GM19395 (cell line): ENCODE measurements at regions not wholly inside any gene's neighbourhood (a gene's known extent, or its start where the extent isn't known, plus 50 kb on each side); places are given as distances from the start of the nearest gene placed in this dataset.

Experiments
- ATAC-seq: cut with Tn5 transposase; IDR thresholded peaks from one replicate; pipeline ENCODE4 v1.9.1; 2021; ENCODE audit warnings: mild to moderate bottlenecking, moderate library complexity; ENCODE audit not compliant: unreplicated experiment

- ATAC-seq: no peak
These were observed 116.6 kb upstream of the SOX5 start for GRCh38 chr12:24066097-24066496.

GRCh38 chr12:24062642-24063245 is 113.3 kb upstream of the SOX5 start:
- no peak for ATAC-seq

DNA sequence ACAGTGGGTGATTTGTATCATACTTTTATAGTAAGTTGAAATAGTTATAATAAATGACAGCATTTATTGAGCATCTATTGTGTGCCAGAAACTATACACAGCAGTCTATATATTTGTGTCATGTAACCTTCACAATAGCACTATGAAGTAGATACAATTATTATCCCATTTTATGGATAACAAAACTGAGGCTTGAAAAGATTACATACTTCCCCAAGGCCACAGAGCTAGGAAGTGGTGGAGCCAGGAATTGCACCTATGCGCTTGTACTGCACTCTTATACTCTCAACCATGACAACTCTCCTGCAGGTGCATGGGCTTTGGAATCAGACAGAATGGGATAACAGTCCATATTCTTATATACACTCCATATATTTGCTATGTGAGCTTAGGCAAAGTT is 110.6 kb upstream of the SOX5 start:
- ATAC-seq: no peak

- ATAC-seq: no peak
These were observed 108.5 kb upstream of the SOX5 start for GRCh38 chr12:24057920-24058476.

DNA sequence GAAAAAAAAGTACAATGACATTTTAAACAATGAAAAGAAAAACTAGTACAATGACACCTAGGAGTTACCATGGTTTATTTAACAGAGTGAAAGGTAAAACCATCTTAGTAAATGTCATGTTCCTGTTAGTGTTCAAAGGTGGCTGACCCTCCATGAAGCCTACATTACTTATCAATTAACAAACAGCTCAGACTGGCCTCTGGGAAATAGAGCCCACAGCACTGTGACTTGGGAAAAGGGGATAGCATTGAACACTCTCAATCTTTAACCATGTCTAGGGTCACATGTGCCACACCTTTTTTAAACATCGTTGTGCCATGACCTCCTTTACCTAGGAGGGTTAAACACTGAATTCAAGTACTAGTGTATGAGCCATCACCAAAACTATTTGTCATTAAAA is 106.3 kb upstream of the SOX5 start:
- no peak for ATAC-seq

- ATAC-seq: no peak
These were observed 104.9 kb upstream of the SOX5 start for GRCh38 chr12:24054416-24054815.

DNA sequence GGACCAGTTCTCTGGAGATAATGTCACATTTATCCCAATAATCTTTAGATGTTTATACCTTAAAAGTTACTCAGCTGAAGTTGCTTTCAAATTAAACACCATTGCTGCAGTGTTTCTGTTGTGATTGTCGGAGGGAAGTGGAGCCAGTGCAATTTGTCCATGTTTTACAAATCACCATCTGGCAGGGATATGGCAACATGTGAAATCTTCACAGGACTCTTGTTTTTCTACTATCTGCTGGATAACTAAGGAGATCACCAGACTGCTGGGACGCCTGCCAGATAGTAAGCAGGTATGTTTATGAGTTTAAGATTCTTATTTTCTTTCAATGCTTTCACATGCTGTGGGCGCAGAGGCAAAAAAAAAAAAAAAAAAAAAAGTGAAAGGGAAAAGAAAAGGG is 100.3 kb upstream of the SOX5 start:
- no peak for ATAC-seq

DNA sequence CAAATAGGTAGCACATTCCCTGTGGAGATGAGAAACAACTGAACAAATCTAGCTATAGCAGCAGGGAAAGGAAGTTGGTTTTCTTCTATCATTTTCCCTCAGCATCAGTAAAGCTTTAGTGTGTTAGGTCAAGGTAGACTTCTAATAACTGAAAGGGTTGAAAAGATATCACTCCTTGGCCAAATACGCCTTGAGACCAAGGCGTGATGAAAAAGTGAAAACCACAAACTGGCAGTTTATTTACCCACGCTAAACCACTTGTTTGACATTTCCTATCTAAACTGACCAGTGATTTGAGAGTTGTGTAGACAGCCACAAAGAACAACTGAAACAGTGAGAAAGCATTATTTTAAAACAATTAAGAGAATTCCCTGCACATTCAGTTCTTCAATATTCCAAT is 99.6 kb upstream of the SOX5 start:
- no peak for ATAC-seq

- no peak for ATAC-seq
These were observed 99.0 kb upstream of the SOX5 start for GRCh38 chr12:24048446-24048845.

GRCh38 chr12:24047326-24047725 is 97.9 kb upstream of the SOX5 start:
- ATAC-seq: no peak

GRCh38 chr12:24045816-24046257 is 96.4 kb upstream of the SOX5 start:
- ATAC-seq: no peak

DNA sequence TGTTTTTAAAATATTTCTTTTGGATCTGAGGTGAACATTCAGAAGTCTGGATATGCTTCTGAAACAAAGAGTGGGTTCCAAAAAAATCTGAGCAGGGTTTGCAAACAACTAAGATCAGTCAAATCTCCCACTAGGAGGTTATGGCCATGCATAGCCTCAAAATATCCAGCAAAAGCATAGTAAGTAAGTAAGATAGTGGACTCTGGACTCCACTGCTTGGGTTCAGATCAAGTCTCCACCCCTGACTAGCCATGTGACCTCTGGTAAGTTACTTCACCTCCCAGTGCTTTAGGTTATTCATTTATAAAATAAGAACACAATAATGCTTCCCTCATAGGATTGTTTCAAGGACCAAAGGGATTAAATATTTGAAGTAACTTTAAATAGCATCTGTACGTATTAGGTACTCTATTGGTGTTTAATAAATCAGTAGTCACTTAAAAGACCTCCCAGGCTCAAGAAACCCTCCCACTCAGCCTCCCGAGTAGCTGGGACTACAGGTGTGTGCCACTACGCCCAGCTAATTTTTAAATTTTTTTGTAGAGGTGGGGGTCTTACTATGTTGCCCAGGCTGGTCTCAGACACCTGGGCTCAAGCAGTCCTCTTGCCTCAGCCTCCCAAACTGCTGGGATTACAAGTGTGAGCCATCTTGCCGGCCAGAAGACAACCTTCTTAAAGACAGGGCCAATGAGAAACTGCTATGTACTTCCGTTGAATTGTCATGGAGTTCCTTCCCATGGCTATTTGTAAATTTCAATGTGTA is 95.7 kb upstream of the SOX5 start:
- no peak for ATAC-seq

DNA sequence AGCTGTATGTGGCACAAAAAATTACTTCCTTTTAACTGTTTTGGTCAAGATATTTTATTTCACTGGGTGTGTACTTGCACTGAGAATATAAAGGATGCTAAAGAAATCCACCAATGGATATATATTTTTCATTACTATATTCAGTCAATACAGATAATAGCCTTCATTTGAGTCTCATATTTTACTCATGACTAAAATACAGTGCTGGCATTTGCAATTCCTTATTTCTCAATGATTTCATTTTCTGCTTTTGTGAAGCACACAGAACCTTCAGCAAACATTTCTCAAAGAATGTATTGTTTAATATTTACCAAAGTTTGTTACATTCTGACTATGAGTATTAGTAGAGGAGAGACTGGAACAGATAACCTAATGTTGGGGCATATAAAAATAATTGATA is 93.2 kb upstream of the SOX5 start:
- no peak for ATAC-seq

DNA sequence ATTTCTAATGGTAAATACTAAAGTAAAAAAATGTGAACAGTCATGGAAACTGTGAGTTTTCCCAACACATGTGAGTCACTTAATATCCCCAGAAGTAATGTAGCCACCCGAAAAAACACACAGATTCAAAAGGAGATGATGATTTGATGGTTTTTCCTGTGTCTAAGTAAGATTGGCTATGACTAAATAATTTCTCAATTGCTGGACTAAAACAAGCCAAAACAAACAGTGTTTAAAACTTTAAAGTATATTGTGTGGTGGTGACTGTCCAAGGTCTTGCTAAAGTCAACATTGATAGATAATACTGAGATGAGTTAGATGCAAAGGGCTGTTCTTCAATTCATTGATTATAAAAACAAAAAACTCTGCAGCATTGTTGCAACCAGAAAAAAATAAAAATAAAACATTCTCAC is 89.6 kb upstream of the SOX5 start:
- ATAC-seq: no peak

GRCh38 chr12:24038211-24038997 is 88.9 kb upstream of the SOX5 start:
- no peak for ATAC-seq

DNA sequence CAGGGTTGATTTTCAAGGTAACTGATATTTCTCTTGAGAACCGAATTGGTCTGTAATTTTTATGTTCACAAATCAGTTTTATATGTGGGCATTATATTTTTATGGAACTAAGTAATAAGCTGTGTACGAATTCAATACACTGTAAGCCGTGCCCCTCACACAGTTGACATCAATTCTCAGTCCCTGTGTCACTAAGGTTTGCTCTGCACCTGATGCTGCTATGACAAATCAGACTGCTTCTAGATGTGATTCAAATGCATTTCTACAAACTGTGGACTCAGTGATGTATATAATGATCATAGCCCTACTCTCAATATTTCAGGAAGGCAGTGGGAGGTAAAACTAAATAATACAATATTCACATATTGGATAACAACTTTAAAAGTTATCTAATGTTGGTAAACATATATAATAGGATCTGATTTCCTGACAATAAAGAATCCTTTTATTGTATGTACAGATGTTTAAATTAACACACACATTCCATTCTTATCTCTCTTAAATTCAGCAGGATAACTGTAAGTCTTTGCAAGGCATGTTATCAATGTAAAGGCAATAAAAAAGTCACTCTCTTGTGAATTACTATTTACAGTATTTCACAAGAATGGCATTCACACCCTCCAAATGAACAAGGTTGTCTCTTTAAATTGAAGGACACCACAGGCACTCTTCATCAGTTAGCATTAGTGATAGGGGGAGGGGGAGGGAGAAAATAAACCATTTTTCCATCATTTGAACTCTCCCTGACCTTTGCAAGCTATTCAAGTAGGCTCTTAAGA is 87.2 kb upstream of the SOX5 start:
- ATAC-seq: no peak

DNA sequence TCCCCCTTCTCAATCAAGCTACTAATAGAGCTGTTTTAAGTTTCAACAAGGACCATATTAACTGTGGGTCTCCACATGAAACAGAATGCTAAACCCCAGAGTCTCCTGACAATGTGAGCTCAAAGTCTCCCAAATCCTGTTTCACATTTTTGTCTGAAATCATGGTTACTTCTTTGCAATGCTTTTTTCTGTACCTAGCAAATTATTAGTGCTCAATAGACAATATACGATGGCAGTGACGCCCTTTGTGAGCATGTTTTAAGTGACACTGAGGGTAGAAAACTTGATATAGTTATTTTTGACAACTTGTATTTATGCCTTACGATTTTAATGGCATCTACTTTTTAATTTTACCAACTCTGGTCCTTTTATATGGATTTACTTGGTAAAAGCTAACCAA is 85.4 kb upstream of the SOX5 start:
- no peak for ATAC-seq

DNA sequence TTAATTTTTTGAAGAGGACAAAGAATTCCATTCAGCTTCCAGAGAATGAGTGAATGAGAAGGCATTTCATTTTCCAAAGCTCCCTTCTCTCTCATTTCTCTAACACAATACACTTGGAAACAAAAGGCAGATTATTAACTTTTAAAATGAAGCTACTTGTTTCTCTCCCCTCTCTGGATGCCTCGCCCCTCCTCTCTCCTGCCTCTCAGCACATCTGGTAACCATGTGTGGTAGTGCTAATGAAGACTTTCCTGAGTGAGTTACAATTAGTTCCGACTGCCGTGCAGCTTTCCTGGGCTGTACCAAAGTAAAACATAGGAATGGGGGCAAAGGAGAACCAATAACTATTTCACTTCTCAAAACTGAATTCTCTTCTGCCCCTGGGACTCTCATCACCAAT is 84.7 kb upstream of the SOX5 start:
- ATAC-seq: no peak

DNA sequence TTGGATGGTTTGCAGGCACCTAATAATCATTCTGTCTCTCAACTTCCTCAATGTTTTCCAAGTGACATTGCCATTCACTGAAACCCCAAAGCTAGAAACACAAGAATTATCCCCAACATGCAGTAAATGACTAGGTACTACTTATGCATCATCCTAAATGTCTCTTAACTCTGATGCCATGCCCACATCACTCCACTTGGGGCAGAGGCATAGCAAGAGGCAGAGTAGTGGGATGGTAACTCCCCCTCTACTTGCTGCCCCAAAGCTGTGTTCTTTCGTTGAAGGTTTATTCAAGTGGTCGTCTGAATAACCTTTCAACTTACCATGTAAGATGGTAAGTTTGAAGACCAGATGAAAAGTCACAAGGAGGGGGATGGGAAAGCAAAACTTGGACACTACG is 77.9 kb upstream of the SOX5 start:
- no peak for ATAC-seq

- ATAC-seq: no peak
These were observed 75.8 kb upstream of the SOX5 start for GRCh38 chr12:24025153-24025798.
